ENCODE measurements at regions not wholly inside any gene's neighbourhood (a gene's known extent, or its start where the extent isn't known, plus 50 kb on each side); places are given as distances from the start of the nearest gene placed in this dataset.

GRCh38 chr2:120957905-120958304, 222.2 kb downstream of the GLI2 start:
- DNase-seq = no peak

GRCh38 chr2:120958623-120959366, 223.1 kb downstream of the GLI2 start:
- DNase-seq = no peak

GRCh38 chr2:120959426-120959825, 223.8 kb downstream of the GLI2 start:
- no peak for DNase-seq

GRCh38 chr2:120960770-120961366, 225.2 kb downstream of the GLI2 start:
- DNase-seq = no peak

GRCh38 chr2:120961396-120961795, 225.7 kb downstream of the GLI2 start:
- DNase-seq = no peak

GRCh38 chr2:120963997-120964705, 228.5 kb downstream of the GLI2 start:
- DNase-seq = no peak

GRCh38 chr2:120964819-120965218, 229.2 kb downstream of the GLI2 start:
- no peak for DNase-seq

- no peak for DNase-seq
Observed at GRCh38 chr2:120966510-120967254, 231.0 kb downstream of the GLI2 start.

GRCh38 chr2:120968307-120969015, 232.8 kb downstream of the GLI2 start:
- DNase-seq = no peak

- DNase-seq = no peak
Observed at GRCh38 chr2:120969613-120970355, 234.1 kb downstream of the GLI2 start.

GRCh38 chr2:120971866-120972265, 236.2 kb downstream of the GLI2 start:
- no peak for DNase-seq

GRCh38 chr2:120972286-120972685, 236.6 kb downstream of the GLI2 start:
- DNase-seq = no peak

GRCh38 chr2:120973196-120973595, 237.5 kb downstream of the GLI2 start:
- DNase-seq = no peak

GRCh38 chr2:120974950-120975349, 239.3 kb downstream of the GLI2 start:
- no peak for DNase-seq

- DNase-seq = no peak
Observed at GRCh38 chr2:120976501-120977307, 241.0 kb downstream of the GLI2 start.

GRCh38 chr2:120977582-120978358, 242.1 kb downstream of the GLI2 start:
- DNase-seq = no peak

- DNase-seq = no peak
Observed at GRCh38 chr2:120978359-120979050, 242.8 kb downstream of the GLI2 start.

- DNase-seq = no peak
Observed at GRCh38 chr2:120979398-120979797, 243.7 kb downstream of the GLI2 start.

- DNase-seq = no peak
Observed at GRCh38 chr2:120979921-120980320, 244.3 kb downstream of the GLI2 start.

GRCh38 chr2:120981443-120981842, 245.8 kb downstream of the GLI2 start:
- no peak for DNase-seq
